ENCODE measurements at regions not wholly inside any gene's neighbourhood (a gene's known extent, or its start where the extent isn't known, plus 50 kb on each side); places are given as distances from the start of the nearest gene placed in this dataset.
A peak's percentile ranks its signal among the peaks of the same experiment; 100 is the strongest.

GRCh38 chr1:95951371-95952102, 717.5 kb downstream of the RWDD3 start:
- Histone ChIP-seq H3K4me1 (ENCODE audit: control insufficient read depth, insufficient read depth, low read length) (peaks cover 11% of the 10 kb centered on the region), H3K27me3 (replicated peaks; ENCODE audit: control insufficient read depth, insufficient read depth, low read length) (no peaks in the 10 kb centered on the region), H3K36me3 (ENCODE audit: control insufficient read depth, insufficient read depth, low read length, severe bottlenecking) (no peaks in the 10 kb centered on the region), H3K4me3 (ENCODE audit: low read length) (no peak overlapping the region), H3K9me3 (ENCODE audit: control insufficient read depth, low read length) (no peaks in the 10 kb centered on the region), H3K9ac (ENCODE audit: low read length) (no peak overlapping the region)
- no peak for DNase-seq (ENCODE audit: low read depth)

- peaks cover 22% of the 10 kb centered on the region for H3K4me1 ChIP-seq (ENCODE audit: control insufficient read depth, insufficient read depth, low read length)
- H3K9ac ChIP-seq (ENCODE audit: low read length) = no peak overlapping the region
- no peaks in the 10 kb centered on the region for H3K9me3 ChIP-seq (ENCODE audit: control insufficient read depth, low read length)
- peak; percentile 16 for DNase-seq (ENCODE audit: low read depth)
- no peaks in the 10 kb centered on the region for H3K36me3 ChIP-seq (ENCODE audit: control insufficient read depth, insufficient read depth, low read length, severe bottlenecking)
- no peaks in the 10 kb centered on the region for H3K27me3 ChIP-seq (replicated peaks; ENCODE audit: control insufficient read depth, insufficient read depth, low read length)
- no peak overlapping the region for H3K4me3 ChIP-seq (ENCODE audit: low read length)
Observed at GRCh38 chr1:95953015-95953414, 719.0 kb downstream of the RWDD3 start.

GRCh38 chr1:95954585-95954984, 720.6 kb downstream of the RWDD3 start:
- Histone ChIP-seq H3K27me3 (replicated peaks; ENCODE audit: control insufficient read depth, insufficient read depth, low read length) (no peaks in the 10 kb centered on the region), H3K9me3 (ENCODE audit: control insufficient read depth, low read length) (no peaks in the 10 kb centered on the region), H3K36me3 (ENCODE audit: control insufficient read depth, insufficient read depth, low read length, severe bottlenecking) (no peaks in the 10 kb centered on the region), H3K4me3 (ENCODE audit: low read length) (no peak overlapping the region), H3K9ac (ENCODE audit: low read length) (no peak overlapping the region), H3K4me1 (ENCODE audit: control insufficient read depth, insufficient read depth, low read length) (peaks cover 24% of the 10 kb centered on the region)
- no peak for DNase-seq (ENCODE audit: low read depth)

DNA sequence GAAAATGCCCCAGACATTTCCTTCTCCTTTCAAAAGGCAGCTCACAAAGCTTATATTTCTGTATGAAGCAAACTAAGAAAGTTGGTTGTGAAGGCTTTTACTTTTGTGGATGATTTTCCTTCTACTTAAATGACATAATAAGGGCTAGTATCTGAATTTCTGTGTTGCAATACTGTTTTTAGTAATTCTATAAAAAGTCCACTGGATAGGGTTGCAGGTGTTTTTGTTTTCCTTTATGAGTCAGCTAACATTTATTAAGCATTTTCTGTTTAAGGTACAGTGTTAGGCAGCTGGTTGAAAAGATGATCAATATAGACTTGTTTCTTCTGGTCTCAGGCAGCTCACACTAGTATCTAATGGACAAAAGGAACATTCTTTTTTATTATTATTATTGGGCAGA, 722.2 kb downstream of the RWDD3 start:
- Histone ChIP-seq H3K9ac (ENCODE audit: low read length) (no peak overlapping the region), H3K9me3 (ENCODE audit: control insufficient read depth, low read length) (no peaks in the 10 kb centered on the region), H3K27me3 (replicated peaks; ENCODE audit: control insufficient read depth, insufficient read depth, low read length) (no peaks in the 10 kb centered on the region)

GRCh38 chr1:95957748-95958147, 723.7 kb downstream of the RWDD3 start:
- Histone ChIP-seq H3K4me3 (ENCODE audit: low read length) (no peak overlapping the region), H3K27me3 (replicated peaks; ENCODE audit: control insufficient read depth, insufficient read depth, low read length) (no peaks in the 10 kb centered on the region), H3K4me1 (ENCODE audit: control insufficient read depth, insufficient read depth, low read length) (peaks cover 24% of the 10 kb centered on the region), H3K36me3 (ENCODE audit: control insufficient read depth, insufficient read depth, low read length, severe bottlenecking) (no peaks in the 10 kb centered on the region), H3K9me3 (ENCODE audit: control insufficient read depth, low read length) (no peaks in the 10 kb centered on the region), H3K9ac (ENCODE audit: low read length) (no peak overlapping the region)
- no peak for DNase-seq (ENCODE audit: low read depth)

More for the DNA sequence above, 722.2 kb downstream of the RWDD3 start:
- no peaks in the 10 kb centered on the region for H3K36me3 ChIP-seq (ENCODE audit: control insufficient read depth, insufficient read depth, low read length, severe bottlenecking)
- DNase-seq (ENCODE audit: low read depth) = no peak
- H3K4me1 ChIP-seq (ENCODE audit: control insufficient read depth, insufficient read depth, low read length) = peaks cover 24% of the 10 kb centered on the region
- no peak overlapping the region for H3K4me3 ChIP-seq (ENCODE audit: low read length)

GRCh38 chr1:95966866-95967265, 732.9 kb downstream of the RWDD3 start:
- no peaks in the 10 kb centered on the region for H3K4me1 ChIP-seq (ENCODE audit: control insufficient read depth, insufficient read depth, low read length)
- H3K4me3 ChIP-seq (ENCODE audit: low read length) = no peak overlapping the region
- H3K27me3 ChIP-seq (replicated peaks; ENCODE audit: control insufficient read depth, insufficient read depth, low read length) = no peaks in the 10 kb centered on the region
- no peak for DNase-seq (ENCODE audit: low read depth)
- H3K9ac ChIP-seq (ENCODE audit: low read length) = no peak overlapping the region
- no peaks in the 10 kb centered on the region for H3K36me3 ChIP-seq (ENCODE audit: control insufficient read depth, insufficient read depth, low read length, severe bottlenecking)
- no peaks in the 10 kb centered on the region for H3K9me3 ChIP-seq (ENCODE audit: control insufficient read depth, low read length)

DNA sequence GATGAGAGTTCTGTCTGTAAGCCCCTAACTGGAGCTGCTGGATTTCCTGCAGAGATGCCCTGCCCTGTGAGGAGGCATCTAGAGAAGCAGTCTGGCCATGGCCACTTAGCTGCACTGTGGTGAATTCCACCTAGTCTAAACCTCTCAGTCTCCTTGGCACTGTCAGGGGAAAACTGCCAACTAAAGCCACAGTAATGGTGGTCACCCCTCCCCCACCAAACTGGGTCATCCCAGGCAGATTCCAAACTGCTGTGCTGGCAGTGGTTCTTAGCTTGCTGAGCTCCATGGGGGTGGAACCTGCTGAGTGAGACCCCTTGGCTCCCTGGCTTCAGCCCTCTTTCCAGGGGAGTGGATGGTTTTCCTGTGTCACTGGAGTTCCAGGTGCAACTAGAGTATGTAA, 740.6 kb downstream of the RWDD3 start:
- Histone ChIP-seq H3K4me3 (ENCODE audit: low read length) (no peak overlapping the region), H3K9me3 (ENCODE audit: control insufficient read depth, low read length) (no peaks in the 10 kb centered on the region), H3K27me3 (replicated peaks; ENCODE audit: control insufficient read depth, insufficient read depth, low read length) (no peaks in the 10 kb centered on the region), H3K9ac (ENCODE audit: low read length) (no peak overlapping the region), H3K36me3 (ENCODE audit: control insufficient read depth, insufficient read depth, low read length, severe bottlenecking) (no peaks in the 10 kb centered on the region), H3K4me1 (ENCODE audit: control insufficient read depth, insufficient read depth, low read length) (no peaks in the 10 kb centered on the region)
- DNase-seq (ENCODE audit: low read depth) = no peak

GRCh38 chr1:95982711-95983110, 738.9 kb upstream of the PTBP2 start:
- Histone ChIP-seq H3K9me3 (ENCODE audit: control insufficient read depth, low read length) (no peaks in the 10 kb centered on the region), H3K4me3 (ENCODE audit: low read length) (no peak overlapping the region), H3K9ac (ENCODE audit: low read length) (no peak overlapping the region), H3K27me3 (replicated peaks; ENCODE audit: control insufficient read depth, insufficient read depth, low read length) (no peaks in the 10 kb centered on the region), H3K4me1 (ENCODE audit: control insufficient read depth, insufficient read depth, low read length) (no peaks in the 10 kb centered on the region), H3K36me3 (ENCODE audit: control insufficient read depth, insufficient read depth, low read length, severe bottlenecking) (no peaks in the 10 kb centered on the region)
- no peak for DNase-seq (ENCODE audit: low read depth)

DNA sequence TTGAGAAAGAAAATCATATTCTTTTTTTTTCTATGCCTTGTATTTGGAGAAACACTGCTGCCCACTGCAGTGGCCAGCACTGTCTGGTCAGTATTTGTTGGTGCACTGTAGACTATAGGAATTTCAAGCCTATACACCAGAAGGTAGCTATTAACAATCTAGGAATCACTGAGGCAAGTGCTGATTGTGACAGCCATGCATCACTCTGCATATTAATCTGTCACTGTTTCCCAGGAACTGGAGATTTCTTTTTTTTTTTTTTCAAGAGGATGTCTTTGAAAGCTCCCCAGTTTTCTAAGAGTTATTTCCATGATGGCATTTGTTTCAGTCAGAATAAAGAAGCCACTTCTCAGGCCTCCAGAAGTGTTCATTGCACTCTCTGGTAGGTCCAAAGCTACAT, 737.8 kb upstream of the PTBP2 start:
- Histone ChIP-seq H3K4me3 (ENCODE audit: low read length) (no peak overlapping the region), H3K36me3 (ENCODE audit: control insufficient read depth, insufficient read depth, low read length, severe bottlenecking) (no peaks in the 10 kb centered on the region), H3K27me3 (replicated peaks; ENCODE audit: control insufficient read depth, insufficient read depth, low read length) (no peaks in the 10 kb centered on the region), H3K9ac (ENCODE audit: low read length) (no peak overlapping the region), H3K9me3 (ENCODE audit: control insufficient read depth, low read length) (no peaks in the 10 kb centered on the region), H3K4me1 (ENCODE audit: control insufficient read depth, insufficient read depth, low read length) (no peaks in the 10 kb centered on the region)
- DNase-seq (ENCODE audit: low read depth) = no peak

DNA sequence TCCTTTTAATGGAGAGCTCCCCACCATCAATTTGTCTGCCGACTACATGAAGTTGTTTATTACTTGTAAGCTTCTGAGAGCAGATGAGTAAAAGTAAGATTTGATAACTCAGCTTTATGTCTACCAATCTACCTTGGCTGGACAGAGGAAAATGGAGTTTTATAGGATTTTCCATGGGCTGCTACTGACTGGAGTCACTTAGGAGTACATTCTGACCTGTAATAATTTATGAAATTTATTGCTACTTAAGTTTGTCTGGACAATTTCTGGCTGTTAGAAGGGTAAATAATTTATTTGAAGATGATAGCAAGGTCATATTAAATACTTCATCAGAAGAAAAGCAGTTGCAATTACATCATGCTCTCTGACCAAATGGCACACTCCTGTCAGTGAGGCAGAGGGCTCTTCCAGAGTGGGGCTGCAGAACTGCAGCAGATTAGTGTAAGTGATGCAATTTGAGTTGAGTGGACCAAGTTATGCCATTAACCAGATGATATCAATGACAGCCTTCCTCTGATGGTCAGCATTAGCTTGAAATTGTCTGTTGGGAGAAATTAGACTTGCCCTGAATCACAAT, 736.7 kb upstream of the PTBP2 start:
- no peaks in the 10 kb centered on the region for H3K9me3 ChIP-seq (ENCODE audit: control insufficient read depth, low read length)
- no peaks in the 10 kb centered on the region for H3K36me3 ChIP-seq (ENCODE audit: control insufficient read depth, insufficient read depth, low read length, severe bottlenecking)
- H3K4me1 ChIP-seq (ENCODE audit: control insufficient read depth, insufficient read depth, low read length) = no peaks in the 10 kb centered on the region
- no peaks in the 10 kb centered on the region for H3K27me3 ChIP-seq (replicated peaks; ENCODE audit: control insufficient read depth, insufficient read depth, low read length)
- no peak for DNase-seq (ENCODE audit: low read depth)
- H3K9ac ChIP-seq (ENCODE audit: low read length) = no peak overlapping the region
- no peak overlapping the region for H3K4me3 ChIP-seq (ENCODE audit: low read length)

DNA sequence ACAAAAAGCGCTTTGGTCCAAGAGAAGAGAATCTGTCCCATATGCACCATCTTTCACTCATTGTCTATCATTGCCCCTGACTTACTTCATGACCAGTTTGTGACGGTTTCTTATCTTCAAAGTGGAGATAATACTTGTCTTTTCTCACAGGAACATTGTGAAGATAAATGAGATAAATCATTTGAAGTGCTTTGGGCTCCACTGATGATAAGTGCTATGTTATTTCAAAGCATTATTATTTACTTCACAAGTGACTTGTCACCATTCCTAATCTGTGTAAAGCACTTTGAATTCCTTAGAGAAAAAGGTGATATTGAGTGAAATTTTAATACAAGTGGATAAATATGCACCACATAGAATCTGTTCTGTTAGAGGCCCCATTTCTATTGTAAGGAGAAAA, 731.6 kb upstream of the PTBP2 start:
- Histone ChIP-seq H3K27me3 (replicated peaks; ENCODE audit: control insufficient read depth, insufficient read depth, low read length) (no peaks in the 10 kb centered on the region), H3K4me3 (ENCODE audit: low read length) (no peak overlapping the region), H3K36me3 (ENCODE audit: control insufficient read depth, insufficient read depth, low read length, severe bottlenecking) (no peaks in the 10 kb centered on the region), H3K9ac (ENCODE audit: low read length) (no peak overlapping the region), H3K9me3 (ENCODE audit: control insufficient read depth, low read length) (no peaks in the 10 kb centered on the region), H3K4me1 (ENCODE audit: control insufficient read depth, insufficient read depth, low read length) (no peaks in the 10 kb centered on the region)
- DNase-seq (ENCODE audit: low read depth) = no peak

Measured in adipocyte (in vitro differentiated cells).